NCI-H82 (cell line): ENCODE measurements at regions not wholly inside any gene's neighbourhood (a gene's known extent, or its start where the extent isn't known, plus 50 kb on each side); places are given as distances from the start of the nearest gene placed in this dataset.
"Not testable (repeated sequence)": the region's sequence is repeated elsewhere in the genome, so short reads cannot be mapped to it uniquely, and the experiment has no call there.

Source experiments
- DNase-seq: peaks from one replicate; lab custom pipeline; 2025; lab: John Stamatoyannopoulos, UW

DNA sequence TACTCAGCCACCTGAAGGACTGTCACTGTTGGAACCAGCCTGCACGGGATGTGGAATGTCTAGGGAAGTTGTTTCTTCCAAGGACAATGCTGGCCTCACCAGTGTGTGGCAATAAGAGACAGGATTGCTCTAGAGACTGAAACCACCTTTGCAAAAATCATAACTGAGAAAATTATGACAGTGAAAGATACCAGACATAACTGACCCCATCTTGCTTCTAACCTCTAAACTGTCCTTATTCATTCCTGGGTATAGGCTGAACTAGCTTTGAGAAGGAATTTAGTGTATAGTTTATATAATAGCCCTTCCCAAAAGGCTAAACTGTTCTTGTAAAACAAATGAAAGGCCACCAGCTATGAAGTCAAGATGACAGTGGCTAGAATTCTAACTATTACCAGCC lies 83.6 kb downstream of the IER5 start:
- DNase-seq = no peak

DNA sequence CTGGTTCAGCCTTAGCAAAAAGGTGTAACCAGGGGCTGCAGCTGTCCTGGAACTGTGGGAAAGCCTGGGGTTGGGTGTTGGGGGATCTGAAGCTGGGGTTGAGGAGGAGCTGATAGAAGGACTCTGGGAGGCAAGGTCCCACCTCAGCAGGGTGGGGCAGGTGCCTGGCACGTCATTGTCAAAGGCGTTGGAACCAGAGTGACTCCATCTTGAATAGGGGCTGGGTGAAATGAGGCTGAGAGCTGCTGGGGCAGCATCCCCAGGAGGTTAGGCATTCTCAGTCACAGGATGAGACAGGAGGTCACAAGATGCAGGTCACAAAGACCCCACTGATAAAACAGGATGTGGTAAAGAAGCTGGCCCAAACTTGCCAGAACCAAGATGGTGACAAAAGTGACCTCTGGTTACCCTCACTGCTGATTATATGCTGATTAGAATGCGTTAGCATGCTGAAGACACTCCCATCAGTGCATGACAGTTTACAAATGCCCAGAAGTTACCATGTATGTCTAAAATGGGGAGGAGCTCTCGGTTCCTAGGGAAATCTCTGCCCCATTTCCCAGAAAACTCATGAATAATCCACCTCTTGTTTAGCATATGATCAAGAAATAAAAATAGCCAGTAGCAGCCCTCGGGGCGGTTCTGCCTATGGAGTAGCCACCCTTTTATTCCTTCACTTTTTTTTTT lies 85.4 kb downstream of the IER5 start:
- no peak for DNase-seq

DNA sequence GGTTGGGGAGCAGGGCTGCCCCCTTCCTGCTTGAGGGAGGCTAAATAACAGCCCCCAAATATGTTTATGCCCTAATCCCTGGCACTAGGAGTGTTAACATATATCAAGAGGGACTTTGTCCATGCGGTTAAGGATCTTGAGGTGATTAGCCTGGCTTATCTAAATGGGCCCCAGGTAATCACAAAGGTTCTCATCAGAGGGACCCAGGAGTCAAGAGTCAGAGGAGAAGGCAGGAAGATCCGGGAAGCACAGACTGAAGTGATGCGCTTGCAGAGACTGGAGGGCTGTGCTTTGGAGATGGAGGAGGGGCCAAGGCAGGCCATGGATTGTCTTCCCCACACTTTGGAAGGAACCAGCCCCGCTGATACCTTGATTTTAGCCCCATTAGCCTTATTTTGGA lies 86.4 kb downstream of the IER5 start:
- no peak for DNase-seq

DNA sequence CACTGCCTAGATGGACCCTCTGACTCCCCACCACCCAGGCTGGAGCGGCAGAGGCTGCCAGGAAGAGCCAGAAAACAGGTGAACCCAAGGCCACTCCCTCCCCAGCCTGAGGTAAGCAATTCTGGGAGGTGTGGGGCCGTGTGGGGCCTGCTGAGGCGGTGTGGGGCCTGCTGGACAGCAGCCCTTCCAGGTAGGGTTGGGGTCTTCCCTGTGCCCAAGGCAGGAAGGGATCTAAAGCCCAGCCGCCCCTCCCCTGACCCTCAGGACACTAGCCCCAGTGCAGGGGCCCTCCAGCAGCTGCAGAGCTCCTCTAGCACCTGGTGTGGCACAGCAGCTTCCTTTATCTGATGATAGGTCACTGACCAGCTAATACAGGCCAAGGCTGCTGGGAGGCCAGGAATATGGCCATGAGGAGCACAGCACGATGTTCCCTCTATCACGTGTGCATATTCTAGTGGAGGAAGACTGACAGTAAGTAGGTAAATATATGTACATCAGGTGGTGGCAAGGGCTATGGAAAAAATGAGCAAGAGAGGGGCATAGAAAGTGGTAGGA lies 86.9 kb downstream of the IER5 start:
- DNase-seq = no peak

DNA sequence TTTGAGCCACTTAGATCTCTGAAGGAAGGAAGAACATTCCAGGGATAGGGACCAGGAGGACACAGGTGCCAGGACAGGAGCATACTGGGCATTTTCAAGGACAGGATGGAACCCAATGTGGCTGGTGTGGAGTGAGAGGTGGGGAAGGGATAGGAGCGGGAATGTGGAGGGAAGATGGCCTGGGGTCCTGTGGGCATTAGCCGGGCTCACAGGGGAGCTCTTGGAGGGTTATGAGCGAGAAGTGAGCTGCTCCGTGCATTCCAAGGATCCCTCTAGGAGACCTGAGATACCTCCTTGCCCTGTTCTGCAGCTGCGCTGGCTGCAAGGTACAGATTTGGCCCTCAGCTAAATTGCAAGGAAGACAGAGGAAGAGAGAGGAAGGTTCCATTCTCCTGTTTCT lies 87.5 kb downstream of the IER5 start:
- no peak for DNase-seq

DNA sequence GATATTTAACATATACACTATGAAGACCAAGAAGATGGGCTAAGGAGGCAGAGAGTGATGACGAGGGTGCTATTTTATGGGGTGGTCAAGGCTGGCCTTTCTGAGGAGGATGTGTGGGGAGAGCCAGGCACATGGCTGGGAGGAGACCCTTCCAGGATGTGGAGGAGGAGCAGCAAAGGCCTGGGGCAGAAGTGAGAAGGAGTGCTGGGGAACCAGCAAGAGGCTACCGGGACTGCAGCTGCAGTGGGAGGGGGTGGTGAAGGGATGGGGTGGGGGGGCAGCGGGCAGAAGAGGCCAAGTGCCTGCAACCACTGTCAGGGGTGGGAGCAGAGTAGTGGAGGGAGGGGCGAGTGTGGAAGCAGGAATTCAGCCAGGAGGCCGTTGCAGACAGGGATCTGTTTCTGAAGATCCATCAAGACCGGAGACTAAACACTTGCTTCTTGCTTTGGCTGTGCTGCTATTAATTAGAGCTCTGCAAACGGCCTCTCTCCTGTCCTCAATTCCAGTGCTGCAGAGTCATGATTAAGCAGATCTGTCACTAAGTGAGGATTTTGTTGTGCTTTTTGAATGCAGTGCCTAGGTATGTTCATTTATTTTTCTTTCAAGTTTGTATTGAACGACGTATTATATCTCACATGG lies 89.9 kb downstream of the IER5 start:
- DNase-seq = no peak

DNA sequence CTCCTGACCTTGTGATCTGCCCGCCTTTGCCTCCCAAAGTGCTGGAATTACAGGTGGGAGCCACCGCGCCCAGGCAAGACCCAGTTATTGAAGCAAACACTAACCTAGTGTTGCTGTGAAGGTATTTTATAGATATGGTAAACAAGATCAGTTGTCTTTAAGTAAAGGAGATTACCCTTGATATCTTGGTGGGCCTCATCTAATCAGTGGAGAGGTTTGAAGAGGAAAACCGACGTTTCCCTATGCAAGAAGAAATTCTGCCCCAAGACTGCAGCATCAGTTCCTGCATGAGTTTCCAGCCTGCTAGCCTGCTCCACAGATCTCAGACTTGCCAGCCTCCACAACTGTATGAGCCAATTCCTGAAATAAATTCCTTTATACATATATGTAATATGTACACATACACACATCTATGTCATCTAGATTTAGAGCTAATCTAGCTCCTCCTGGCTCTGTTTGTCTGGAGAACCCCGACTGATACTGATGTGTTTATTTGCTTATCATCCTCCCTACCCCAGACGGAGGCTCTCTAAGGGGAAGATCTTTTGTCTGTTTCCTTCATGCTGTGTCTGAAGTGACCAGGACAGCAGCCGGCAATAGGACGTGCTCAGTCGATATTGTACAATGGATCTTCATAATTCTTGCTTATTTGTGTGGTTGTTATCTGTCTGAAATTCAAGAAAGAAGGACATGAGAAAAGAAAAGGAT lies 90.9 kb downstream of the IER5 start:
- peak; percentile 46 for DNase-seq

DNA sequence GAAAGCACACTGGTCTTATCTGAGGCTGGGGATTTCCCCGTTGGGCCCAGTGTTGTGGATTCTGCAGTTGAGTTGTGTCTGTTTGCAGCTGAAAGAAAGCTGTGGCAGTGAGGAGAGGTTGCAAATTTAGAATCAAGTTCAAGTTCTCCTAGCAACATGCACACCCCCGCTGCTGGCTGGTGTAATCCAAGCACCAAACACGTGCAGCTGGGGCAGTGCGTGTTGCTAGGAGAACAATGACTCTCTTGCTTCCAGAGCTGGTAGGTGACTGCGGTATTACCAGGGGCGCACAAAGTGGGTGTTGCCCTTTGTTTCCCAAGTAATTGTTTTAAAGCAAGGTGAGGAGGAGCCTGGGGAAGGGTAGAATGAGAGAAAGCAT lies 91.5 kb downstream of the IER5 start:
- DNase-seq = peak; percentile 91

DNA sequence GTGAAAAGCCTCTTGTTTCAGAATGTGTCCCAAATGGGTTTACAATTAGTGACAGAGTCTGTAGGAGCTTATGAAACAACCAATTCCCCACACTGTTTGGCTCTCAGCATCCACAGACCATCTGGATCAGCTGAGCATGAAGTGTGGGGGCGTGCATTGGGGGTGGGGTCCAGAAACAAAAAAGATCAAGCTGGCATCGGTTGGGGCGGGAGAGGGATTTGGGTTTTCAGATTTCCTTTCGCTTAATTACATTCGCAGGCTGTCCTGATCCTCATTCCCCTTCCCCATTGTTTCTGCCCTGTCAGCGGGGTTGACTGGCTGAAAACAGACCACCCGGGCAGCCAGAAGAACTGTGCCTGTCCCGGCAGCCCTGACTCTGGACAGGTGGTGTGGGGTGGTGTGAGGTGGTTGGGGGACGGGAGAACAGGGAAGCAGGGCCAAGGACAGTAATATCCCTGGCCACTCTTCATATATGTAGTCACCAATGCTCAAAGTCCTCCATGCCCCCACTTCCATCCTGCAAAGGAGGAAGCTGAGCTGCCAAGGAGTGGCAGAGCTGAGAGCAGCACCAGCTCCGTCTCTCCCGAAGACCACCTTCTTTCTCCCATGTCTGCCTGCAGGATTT lies 92.0 kb downstream of the IER5 start:
- DNase-seq = peak; percentile 89

DNA sequence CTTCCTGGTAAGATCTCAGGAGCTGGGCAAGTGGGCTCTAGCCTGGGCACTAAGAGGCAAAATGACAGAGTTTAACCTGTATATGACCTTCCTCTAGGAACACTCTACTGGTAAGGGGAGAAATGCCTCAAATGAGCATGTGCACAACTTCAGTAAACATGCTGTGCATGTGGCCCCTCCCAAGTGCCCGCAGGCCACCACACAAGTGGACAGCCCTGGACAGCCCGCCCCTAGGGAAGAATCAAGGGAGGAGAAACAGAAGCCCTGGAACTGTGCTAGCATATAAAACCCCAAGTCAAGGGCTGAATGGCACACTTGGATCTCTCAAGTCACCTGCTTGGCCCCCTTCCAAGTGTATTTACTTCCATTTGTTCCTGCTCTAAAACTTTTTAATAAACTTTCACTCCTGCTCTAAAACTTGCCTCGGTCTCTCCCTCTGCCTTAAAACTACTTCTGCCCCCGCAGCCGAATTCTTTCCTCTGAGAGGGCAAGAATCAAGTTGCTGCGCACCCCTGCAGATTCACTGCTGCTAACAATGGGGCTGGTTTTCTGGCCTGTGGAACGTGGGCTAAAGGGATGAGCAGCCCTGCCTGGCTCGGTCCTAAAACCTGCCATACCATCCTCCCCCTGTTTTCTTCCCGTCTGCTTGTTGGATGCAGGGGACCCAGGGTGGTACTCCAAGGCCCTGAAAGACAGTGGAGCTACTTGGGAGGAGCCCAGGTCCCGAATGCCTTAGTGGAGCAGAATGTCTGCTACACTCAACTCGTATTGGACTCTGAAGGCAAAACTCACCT lies 93.5 kb downstream of the IER5 start:
- DNase-seq = no peak

DNA sequence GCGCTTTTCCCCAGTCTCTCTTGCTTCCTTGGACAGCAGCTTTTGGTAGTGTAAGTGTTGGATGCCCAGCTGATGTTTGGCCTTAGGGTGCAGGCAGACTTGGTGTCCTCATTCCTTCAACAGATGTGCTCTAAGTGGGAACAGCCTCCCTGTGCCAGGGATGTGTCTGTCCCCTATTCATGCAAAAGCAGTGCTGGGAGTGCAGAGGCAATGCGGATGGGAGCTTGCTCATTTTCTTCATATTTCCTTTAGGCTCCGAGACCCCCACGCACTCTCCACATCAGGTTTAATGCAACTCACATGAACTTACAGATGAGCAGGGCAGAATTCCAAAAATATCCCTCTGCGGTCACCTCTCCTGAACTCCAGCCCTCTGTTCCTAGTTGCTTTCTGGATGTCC lies 96.1 kb downstream of the IER5 start:
- no peak for DNase-seq

DNA sequence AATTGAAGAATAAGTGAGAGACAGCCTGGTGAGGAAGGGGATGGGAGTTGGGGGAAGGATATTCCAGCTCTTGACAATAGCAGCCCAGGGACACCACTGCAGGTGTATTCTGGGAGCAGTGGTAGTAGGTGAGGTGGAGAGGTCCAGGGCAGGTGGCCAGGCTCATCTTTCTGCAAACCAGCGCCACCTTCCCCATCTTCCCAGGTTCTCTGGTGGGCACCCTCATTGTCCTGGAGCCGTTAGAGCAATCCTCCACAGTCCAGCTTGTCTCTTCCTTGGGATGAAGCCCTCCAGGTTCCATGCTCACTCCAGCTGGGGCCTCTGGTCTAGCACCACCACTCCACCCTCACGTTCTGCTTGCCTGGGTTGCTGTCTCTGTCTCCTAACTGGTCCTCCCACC lies 97.0 kb downstream of the IER5 start:
- DNase-seq = no peak

DNA sequence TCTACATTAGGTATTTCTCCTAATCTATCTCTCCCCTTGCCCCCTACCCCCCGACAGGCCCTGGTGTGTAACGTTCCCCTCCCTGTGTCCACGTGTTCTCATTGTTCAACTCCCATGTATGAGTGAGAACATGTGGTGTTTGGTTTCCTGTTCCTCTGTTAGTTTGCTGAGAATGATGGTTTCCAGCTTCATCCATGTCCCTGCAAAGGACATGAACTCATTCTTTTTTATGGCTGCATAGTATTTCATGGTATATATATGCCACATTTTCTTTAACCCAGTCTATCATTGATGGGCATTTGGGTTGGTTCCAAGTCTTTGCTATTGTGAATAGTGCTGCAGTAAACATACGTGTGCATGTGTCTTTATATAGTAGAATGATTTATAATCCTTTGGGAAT lies 97.6 kb downstream of the IER5 start:
- DNase-seq = not testable (repeated sequence)

DNA sequence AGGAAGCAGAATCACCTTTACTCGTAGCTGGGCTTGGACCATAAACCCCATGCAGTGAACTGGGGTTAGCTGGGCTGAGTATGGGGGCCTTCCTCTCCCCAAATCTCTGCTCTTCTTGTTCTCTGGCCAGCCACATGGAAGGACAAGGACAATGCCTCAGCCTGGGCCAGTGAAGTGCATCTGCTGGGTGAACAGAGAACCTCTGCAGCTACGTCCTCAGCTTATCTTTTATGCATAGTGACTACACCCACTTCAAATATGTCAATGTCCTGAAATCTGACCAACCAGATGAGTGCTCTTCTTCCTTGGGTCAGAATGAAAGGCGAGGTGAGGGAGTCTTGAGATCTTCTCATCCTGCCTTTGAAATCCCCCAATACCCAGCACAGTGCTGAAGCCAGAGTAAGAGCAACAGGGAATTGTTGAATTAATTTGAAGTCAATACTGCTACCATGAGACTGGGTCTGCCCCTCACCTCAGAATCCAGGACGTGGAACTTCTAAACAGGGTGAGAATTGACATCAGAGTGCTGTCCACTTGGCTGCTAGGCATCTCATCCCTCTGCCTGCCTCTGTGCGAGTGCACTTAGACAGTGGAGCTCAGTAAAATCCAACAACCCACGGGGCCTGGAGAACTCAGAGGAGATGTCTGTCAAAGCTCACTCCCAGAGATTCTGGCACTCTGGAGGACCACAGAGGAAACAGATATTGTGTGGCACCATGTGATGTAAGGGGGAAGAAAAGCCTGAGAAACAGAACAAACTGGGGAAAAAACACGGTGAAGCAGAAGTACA lies 99.0 kb downstream of the IER5 start:
- DNase-seq = no peak

DNA sequence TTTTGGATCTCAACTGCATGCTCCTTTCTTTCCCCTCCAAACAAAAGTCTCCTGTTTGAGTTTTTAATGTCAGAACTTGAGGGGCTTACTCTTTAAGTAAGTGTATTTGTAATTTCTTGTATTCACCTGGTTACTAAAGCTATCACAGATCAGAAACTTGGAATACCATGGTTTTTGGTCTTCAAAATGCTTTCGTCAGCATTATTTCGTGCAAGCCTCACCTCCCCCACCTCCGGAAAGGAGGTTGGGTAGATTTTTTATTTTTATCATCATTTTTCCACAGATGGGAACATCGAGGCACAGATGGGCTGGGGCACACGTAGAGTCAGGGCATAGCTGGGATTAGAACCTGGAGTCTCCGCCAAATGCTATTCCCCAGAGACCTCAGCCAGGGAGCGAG lies 100.7 kb downstream of the IER5 start:
- DNase-seq = no peak

DNA sequence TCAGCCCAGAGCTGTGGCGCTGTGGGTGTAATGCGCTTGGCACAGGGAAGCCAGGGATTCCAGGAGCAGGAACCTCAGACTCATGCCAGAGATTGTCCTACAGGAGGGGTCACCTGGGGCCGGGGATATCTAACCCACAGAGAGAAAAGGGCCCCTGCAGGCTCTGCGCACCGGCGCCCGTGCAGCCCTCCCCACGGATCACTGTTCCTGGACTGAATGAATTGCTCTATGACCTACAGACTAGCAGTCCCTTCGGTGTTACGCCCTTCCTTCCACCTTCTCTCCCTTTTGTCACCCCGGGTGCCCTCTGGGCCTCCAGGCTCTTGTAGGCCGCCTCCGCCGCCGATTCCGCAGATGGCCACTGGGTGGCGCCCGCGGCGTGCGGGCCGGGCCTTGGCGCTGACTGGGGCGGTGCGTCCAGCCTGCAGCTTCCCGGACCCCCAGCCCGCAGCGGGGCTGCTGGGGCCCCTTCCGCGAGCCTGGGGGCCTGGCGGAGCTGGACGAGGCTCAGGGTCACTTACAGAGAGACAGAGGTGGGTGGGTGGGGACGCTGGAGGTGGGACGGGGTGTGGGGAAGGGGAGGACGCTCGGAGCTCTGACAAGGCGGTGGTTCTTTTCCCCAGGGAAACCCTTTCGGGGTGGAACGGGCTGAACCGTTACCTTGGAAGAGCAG lies 101.3 kb downstream of the IER5 start:
- peak; percentile 78 for DNase-seq

DNA sequence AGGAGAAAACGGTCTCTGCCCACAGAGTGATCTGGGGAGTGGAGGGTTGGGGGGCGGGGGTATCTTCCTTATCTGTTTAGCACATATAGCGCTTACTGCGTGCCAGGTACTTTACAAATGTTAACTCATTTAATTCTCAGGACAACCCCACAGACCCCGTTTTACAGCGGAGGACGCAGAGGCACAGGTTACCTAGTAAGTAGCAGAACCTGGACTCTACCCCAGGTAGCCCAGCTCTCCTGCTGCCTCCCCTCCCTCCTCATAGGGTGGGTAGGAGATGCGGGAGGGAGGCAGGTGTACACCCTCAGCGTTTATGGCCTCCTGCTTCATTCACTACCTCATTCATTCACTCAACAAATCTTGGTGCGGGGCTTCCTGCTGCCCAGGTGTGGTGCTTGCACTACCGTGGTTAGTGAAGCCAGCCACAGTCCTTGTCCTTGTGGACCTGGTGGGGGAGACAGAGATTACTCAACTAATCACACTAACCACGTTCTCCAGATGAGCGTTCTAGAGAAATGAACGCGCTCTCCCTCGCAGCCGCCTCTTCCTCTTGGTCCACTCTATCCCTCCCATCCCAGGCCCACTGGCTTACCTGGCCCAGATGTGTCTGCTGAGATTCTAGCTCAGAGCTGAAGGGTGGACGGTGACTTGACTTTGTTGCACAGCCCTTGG lies 102.0 kb downstream of the IER5 start:
- DNase-seq = peak; percentile 43

DNA sequence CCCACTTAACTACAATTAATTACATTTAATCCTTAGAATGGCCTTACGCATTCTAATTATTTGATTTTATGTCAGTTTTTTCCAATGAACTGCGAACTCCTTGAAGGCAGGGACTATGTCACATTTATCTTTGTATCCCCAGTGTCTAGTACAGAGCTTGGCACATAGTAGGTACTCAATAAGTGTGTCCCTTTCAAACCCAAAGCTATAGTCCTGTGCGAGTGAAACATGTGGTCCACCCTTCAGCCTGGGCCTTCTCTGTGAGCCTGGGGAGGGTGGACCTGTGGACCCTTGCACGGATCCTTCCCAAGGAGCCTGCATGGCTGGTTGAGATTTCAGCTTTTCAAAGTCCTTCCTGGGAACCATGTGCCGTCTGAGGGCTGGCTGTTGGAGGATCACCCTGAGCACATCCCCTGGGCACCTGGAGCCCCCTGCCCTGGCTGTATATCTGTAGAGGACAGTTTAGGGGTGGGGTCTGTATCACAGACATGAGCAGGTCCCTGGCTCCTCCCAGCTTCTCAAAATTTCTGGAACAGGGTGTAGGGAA lies 103.1 kb downstream of the IER5 start:
- no peak for DNase-seq

DNA sequence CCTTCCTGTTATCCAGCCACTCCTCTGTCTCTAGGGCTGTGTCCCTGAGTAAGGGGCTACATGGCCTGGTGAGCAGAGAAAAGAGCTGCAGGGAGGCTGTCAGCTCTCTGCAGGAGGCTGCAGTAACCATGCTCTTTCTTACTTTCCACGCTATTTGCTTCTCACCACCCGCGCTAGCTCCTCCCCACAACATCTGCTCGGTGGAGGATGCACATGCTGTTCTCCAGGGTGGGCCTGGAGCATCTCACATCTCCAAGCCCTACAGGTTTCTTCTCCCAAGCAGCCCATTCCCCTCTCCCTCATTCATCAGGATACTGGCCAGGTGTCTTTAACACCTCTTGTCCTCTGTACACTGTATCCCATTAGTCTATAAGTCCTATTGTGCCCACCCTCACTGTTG lies 103.8 kb downstream of the IER5 start:
- DNase-seq = peak; percentile 24
